ENCODE measurements at regions not wholly inside any gene's neighbourhood (a gene's known extent, or its start where the extent isn't known, plus 50 kb on each side); places are given as distances from the start of the nearest gene placed in this dataset.
"Not testable (repeated sequence)": the region's sequence is repeated elsewhere in the genome, so short reads cannot be mapped to it uniquely, and the experiment has no call there.

GRCh38 chr4:1572521-1572920, 111.6 kb downstream of the FAM53A start:
- no peak for DNase-seq

- DNase-seq, result no peak
These were observed 112.1 kb downstream of the FAM53A start for GRCh38 chr4:1572010-1572385.

GRCh38 chr4:1571165-1572009, 112.7 kb downstream of the FAM53A start:
- DNase-seq, result no peak

DNA sequence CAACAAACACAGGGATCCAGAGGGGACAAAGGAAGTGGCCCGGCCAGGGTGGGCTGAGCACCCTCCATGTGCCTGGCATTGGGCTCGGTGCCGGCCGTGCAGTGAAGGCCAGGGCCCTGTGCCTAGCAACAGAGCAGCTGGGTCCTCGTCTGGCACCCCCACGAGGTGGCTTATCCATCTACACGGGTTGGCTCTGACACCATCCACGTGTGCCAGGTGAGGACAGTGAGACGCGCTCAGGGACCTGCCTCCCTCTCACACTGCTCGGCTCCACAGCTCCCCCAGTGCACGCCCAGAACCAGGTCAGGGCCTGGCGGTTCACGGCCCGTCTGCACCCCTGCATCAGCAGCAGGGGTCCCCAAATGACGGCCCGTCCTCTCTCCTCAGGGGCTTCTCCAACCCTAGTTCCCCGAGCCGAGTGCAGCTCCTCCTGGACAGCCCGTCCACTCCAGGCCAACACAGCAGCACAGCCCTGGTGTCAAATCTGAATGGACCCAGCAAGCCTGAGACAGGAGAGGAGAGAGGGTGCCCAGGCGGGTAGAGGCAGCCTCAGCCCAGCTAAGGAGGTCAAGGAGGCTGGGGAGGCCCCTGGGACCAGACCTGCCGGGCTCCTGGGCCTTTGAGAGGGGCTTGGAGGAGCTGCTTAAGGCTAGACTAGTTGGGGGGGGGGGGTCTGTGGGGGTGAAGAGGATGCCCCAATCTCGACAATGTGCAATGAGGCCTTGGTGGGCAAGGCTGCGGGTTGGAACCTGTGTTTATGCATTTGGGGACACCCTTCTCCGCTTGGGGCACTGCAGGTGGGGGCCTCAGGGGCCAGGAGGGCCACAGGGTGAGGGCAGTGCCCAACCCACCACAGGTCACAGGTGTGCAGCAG, 113.6 kb downstream of the FAM53A start:
- no peak for DNase-seq

DNA sequence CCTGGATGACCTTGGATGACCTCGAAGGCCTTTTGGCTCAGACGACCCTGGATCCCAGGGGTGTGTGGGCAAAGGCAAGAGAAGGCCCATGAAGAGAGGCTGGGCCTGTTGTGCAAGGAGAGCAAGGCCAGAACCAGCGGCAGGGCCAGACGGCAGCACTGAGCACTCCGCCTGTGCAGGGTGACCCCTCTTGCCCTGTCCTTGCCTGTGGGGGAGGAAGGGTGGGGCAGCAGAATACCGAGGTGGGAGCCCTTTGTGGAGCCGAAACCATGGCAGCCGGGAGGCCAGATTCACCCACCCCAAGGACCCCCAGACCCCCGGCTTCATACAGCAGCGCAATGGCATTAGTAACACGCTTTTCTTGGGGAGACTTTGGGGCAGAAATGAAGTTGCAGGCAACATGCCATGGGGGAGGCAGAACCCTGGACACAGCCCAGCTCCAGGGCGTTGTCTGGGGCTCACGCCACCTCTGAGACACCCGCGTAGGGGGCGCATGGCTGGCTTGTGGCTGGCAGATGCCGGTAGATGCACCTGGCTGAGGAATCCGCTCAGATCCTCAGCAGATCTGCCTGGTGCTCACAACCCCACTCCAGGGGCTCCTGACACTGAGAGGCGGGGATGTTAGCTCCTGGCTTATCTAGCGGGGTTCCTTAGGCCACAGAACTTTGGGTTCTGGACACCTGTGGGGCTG, 114.5 kb downstream of the FAM53A start:
- DNase-seq, result no peak

DNA sequence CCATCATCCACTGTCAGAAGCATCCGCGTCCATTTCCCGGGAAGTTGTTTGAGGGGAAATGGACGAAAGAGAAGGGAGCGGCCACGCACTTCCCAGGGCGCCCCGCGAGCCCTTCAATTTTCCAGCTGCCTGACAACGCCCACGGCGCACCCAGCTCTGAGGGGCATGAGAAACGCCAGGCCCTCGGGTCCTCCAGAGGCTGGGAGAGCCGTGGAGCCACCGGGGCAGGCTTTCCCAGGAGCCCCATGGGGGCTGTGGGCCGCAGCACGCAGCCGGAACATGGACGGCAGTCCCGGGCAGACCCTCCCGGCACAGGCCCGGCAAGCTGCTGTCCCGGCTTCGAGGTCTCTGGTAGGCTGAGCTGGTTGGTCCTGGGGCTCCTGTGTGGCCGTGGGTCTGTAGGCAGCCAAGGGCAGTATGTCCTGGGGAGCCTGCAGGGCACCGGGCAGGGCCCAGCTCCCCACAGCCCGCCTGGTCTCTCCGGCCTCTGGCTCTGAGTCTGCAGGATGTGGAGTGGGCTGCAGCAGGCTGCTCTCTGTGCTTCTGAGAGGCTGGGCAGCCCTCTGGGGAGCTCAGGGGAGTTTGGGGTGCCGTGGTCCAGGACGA, 115.2 kb downstream of the FAM53A start:
- DNase-seq, result no peak

DNA sequence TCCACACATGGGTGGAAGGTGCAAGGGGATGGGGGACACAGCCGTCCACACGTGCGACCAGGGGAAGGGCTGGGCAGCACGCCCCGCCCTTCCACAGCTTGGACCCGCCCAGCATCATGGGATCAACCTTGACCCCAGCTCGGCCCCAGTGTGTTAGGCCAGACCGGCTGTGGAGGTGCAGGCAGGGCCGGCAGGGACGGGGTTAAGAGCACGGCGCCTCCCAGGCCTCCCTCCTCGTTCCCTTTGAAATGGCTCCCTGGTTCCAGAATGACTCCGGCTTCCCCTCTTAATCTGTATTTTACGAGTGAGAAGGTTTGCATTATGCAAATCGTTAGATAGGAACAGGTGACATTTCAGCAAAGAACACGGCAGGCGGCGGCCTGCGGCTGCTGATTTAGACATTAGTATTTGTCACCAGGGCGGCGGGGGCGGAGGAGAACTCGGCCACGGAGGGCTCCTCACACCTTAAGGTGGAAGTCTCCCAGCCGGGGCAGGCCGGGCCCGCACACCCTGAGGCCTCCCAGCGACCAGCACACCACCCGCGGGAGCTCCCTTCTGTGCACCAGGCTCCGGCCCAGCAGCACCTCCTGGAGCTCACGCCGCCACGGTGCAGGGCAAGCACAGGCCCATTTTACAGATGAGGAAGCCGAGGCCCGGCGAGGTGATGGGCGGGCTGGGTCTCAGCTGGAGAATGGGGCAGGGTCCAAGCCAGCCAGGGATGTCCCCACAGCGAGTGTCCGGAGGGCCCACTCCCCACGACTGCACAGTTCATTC, 116.1 kb downstream of the FAM53A start:
- DNase-seq, result no peak

- DNase-seq, result no peak
These were observed 116.7 kb downstream of the FAM53A start for GRCh38 chr4:1567519-1567807.

DNA sequence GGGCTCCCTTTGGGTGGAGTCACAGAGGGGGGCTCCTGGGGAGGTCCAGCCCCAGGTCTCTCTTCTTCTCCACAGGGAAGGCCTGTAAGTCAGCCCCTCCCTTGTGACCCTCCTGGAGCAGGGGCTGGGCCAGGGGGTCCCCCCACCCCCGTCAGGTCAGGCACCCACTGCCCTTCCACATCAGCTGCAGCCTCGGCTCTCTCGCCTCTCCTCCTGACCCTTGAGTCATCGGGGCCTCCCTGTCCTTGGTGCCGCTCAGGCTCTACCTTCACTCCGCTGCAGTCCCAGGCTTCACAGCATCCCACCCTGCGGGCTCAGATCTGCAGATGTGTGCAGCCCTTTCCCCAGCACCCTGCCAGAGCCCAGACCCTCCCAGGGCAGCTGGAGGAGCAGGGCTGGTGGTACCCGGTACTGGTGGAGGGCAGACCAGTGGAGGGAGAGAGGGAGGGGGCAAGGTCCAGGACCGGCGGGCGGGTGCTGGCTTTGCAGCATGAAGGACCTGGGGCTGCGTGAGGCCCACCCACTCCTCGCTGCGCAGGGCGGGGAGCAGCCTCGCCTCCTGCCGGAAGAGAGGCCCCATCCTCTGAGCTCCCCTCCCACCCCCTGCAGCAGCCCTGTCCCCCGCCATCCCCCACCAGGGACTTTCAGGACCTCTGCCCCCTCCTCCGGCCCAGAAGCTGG, 117.1 kb downstream of the FAM53A start:
- no peak for DNase-seq

- not testable (repeated sequence) for DNase-seq
These were observed 117.7 kb downstream of the FAM53A start for GRCh38 chr4:1566301-1566837.

GRCh38 chr4:1565598-1566295, 118.4 kb downstream of the FAM53A start:
- DNase-seq, result no peak

DNA sequence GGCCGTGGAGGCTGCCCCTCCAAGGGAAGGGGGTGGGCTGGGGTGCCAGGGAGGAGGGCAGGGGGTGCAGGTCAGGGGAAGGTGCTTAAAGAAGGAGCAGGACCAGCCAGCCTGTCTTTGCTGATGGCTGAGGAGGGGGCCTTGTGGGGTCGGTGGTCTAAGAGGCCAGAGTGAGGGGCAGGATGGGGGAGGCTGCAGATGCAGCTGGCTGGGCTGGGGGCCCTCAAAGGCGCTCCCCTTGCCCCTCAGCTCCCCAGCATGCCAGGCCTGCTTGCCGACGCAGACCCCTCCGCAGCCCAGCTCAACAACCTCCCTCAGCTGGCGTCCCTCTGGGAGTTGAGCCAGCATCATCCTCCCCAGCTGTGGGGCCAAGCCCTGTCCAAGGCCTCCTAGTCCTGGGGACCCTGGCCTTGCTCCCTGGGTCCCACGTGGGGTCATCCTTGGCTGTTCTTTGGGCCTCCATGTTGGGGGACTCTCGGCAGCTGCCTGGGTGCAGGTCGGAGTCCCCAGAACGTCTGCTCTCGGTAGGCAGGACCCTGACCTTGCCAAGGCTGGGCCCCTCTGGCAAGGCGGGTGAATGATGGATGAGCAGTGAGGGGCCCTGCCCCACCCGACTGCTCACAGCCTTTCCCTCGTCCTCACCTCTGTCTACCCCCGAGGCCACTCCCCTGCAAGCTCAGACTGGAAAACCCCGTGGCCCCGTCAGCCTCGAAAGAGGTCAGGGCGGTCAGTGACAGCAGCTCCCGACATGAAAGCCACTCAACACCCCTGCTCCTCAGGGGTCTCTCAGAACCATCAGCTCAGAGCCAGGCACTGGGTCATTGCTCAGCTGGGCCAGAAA, 119.4 kb downstream of the FAM53A start:
- DNase-seq, result no peak

DNA sequence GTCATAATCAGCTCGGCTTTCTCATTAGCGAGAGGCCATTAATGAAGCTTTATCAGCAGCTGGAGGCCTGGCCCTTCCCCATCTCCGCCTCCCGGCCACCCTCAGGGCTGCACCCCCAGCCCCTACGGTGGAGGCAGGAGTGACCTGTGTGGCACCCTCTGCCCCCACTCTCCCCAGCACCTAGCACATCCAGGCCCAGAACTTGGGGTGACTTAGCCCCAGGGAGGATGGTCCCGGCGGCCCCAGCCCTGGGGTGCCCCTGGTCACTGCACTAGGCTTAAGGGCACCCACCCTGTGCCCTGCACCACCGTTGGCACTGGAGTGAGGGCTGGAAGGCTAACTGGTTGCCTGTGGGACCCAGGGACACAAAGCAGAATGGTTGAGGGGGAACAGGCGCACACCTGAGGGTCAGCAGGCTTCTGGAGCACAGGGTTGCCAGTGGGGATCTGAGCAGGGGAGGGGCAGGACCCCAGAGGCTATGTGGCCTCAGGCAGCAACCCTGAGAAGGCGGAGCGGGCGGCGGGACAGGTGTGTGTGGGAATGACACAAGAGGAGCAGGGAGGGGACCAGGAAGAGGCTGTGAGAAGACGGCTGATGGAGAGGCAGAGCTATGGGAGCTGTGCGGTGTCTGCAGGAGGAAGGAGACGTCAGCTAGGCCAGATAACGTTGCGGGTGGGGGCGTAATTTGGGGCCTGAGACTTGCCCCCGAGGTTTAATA, 120.2 kb downstream of the FAM53A start:
- no peak for DNase-seq

GRCh38 chr4:1563241-1563640, 120.9 kb downstream of the FAM53A start:
- DNase-seq, result no peak

- DNase-seq, result no peak
These were observed 121.3 kb downstream of the FAM53A start for GRCh38 chr4:1562771-1563170.

GRCh38 chr4:1562371-1562770, 121.7 kb downstream of the FAM53A start:
- no peak for DNase-seq

DNA sequence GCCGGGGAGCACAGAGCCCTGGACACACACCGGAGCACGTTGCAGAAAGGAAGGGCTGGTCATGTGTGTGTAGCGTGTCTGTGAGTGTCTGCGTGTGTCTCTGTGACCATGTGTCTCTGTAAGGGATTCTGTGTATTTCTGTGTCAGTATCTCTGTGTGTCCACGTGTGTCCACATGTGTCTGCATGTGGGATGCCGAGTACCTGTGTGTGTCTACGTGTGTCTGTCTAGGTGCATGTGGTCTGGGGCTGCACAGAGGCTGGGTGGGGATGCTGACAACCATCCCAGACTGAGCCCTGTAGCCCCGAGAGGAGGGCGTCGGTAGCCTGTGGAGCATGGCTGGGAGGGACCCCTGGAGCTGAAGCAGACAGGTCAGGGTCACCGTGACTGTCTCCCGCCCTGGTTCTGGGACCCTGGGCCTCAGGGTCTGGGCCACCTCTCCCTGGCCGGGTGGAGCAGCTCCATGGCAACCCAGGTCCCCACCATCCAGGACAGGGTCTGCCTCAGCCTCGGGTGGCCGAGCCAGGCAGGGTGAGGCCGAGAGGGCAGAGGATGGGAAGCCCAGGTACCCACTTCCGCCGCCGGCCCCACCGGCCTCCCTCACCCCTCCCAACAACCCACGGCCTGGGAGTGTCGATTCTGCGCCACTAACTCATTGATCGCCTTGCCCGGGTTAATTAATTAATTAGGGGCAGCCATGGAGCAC, 122.7 kb downstream of the FAM53A start:
- no peak for DNase-seq

DNA sequence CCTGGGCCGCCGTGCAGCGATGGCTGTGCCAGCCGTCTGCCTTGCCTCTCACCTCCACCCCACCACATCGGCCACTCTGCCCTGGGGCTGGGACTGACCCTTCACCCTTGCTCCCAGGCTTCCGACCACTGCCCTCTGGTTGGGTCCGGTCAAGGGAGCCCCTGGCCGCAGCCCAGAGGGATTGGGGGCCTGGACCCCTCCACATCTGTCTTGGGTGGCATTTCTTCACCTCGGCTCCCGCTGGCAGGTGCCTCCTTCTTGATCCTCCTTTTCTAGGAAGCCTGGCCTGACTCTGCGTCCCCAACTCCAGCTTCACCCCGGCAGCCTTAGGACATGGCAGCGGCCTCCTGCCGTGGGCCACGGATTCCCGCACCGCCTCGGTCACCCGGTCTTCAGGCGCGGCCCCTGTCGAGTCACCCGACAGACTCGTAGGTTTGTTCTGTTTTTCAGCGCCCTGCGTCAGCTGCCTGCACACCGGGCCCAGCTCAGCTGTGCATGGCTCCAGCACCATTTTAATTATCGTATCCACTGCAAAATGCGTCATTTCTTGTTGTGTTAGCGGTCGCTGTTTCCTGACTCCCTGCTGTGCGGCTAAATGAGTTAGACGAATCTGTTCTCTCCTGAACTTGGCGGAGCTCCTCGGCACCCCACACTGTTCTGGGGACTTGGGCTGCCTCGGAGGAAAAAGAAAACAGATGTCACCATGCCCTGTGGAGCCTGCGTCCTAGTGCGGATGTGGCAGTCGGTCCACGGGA, 124.0 kb downstream of the FAM53A start:
- DNase-seq, result no peak
